ENCODE measurements at regions not wholly inside any gene's neighbourhood (a gene's known extent, or its start where the extent isn't known, plus 50 kb on each side); places are given as distances from the start of the nearest gene placed in this dataset.

DNA sequence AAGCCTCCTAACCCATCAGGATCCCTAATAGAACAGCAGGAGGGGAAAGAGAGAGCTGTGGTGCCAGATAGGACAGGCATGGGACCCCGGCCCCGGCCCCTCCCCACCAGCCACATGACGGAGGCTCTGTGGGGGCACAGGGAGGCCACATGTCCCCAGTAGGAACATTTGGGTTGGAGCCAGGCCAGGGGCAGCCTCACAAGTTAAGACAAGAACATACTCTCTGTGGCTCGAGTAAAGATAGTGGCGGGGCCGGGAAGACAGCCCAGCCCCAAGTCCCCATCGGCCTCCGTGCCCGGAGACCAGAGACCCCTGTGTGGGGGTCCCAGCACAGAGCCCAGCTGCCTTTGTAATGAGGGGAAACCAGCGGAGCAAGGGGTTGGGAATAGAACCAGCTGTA lies 78.6 kb upstream of the GALNT9 start:
- Histone ChIP-seq H3K9me3 (ENCODE audit: control insufficient read depth in 5 of 5, low read length in 5 of 5) (no peaks in the 10 kb centered on the region), H3K4me1 (ENCODE audit: control insufficient read depth in 5 of 5, insufficient read depth in 5 of 5, low read length in 5 of 5) (peaks cover 0 to 5% (median 0%) of the 10 kb centered on the region in 5 donors), H3K27me3 (ENCODE audit: control insufficient read depth in 5 of 5, insufficient read depth in 4 of 5, low read length in 5 of 5) (peaks cover 16 to 47% (median 45%) of the 10 kb centered on the region in 5 donors), H3K36me3 (ENCODE audit: control insufficient read depth in 5 of 5, insufficient read depth in 5 of 5, low read length in 5 of 5) (no peaks in the 10 kb centered on the region), H3K27ac (ENCODE audit: low read depth, low read length) (no peak overlapping the region), H3K9ac (ENCODE audit: low read length in 5 of 5) (no peak overlapping the region), H3K4me3 (ENCODE audit: low read depth in 1 of 5, low read length in 5 of 5) (no peak overlapping the region)

DNA sequence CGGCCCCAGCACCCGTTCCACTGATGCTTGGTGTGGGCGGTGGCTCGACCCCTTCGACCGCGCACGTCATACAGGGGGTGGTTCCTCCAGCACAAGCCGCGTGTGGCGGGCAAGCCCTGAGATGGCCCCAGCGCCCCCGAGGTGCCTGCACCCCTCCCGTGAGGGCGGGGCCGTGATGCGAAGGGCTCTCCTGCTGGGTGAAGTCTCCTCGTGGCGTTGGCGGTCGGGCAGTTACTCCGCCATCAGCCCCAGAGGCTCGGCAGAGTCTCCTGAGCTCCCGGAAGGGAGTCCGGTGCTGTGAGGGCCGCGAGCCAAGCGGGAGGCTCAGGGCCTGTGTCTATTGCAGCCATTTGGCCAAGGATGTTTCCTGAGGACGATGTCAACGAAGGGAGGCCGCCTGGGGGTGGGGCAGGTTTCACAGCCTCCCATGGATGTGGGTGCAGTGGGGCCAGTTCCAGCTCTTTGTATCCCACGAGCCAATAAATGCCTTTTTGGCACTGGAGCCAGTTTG lies 78.1 kb upstream of the GALNT9 start:
- Histone ChIP-seq H3K9ac (ENCODE audit: low read length in 5 of 5) (no peak overlapping the region), H3K27ac (ENCODE audit: low read depth, low read length) (no peak overlapping the region), H3K9me3 (ENCODE audit: control insufficient read depth in 5 of 5, low read length in 5 of 5) (no peaks in the 10 kb centered on the region), H3K4me1 (ENCODE audit: control insufficient read depth in 5 of 5, insufficient read depth in 5 of 5, low read length in 5 of 5) (peaks cover 0 to 5% (median 0%) of the 10 kb centered on the region in 5 donors), H3K36me3 (ENCODE audit: control insufficient read depth in 5 of 5, insufficient read depth in 5 of 5, low read length in 5 of 5) (no peaks in the 10 kb centered on the region), H3K27me3 (ENCODE audit: control insufficient read depth in 5 of 5, insufficient read depth in 4 of 5, low read length in 5 of 5) (peaks cover 21 to 51% (median 47%) of the 10 kb centered on the region in 5 donors), H3K4me3 (ENCODE audit: low read depth in 1 of 5, low read length in 5 of 5) (no peak overlapping the region)

DNA sequence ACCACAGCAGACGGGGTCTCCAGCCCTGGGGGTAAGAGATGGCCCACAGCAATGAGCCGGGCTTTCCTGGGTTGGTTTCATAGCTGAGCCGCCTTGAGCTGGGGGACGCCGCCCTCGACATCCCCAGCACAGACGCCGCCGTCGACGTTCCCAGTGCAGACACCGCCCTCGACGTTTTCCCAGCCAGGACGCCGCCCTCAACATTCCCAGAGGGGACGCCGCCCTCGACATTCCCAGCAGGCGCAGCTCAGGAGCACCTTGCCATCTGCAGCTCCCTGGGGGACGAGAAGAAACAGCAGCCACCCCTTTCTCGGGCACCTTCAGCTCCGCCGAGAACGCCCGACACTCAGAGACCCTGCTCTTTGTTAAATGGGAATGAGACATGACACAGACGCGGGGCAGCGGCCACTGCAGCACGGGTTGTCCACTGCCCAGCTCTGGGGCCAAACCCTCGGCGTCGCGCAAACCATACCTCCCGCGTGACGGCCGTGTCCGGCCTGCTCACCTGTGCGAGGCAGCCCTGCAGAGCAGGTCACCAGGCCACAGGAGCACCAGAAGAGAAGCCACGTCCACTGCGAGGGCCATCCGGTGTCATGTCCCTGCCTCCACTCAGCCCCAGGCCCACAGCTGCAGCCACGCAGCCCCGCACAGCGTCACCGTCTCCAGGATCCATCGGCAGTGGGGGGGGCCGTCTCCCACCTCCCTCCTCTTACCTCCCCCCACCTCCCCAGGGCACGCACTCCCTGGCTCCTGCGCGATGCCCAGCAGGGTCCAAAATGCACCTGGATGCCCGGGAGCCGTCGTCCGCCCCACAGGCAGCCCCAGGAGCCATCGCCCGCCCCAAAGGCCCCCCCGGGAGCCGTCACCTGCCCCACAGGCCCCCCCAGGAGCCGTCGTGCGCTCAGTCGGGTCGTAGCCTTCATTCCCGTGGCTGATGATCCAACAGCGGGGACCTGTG lies 77.4 kb upstream of the GALNT9 start:
- Histone ChIP-seq H3K27me3 (ENCODE audit: control insufficient read depth in 5 of 5, insufficient read depth in 4 of 5, low read length in 5 of 5) (peaks cover 23 to 53% (median 50%) of the 10 kb centered on the region in 5 donors), H3K4me3 (ENCODE audit: low read depth in 1 of 5, low read length in 5 of 5) (no peak overlapping the region), H3K9ac (ENCODE audit: low read length in 5 of 5) (no peak overlapping the region), H3K4me1 (ENCODE audit: control insufficient read depth in 5 of 5, insufficient read depth in 5 of 5, low read length in 5 of 5) (peaks cover 0 to 5% (median 0%) of the 10 kb centered on the region in 5 donors), H3K36me3 (ENCODE audit: control insufficient read depth in 5 of 5, insufficient read depth in 5 of 5, low read length in 5 of 5) (no peaks in the 10 kb centered on the region), H3K9me3 (ENCODE audit: control insufficient read depth in 5 of 5, low read length in 5 of 5) (no peaks in the 10 kb centered on the region), H3K27ac (ENCODE audit: low read depth, low read length) (no peak overlapping the region)

DNA sequence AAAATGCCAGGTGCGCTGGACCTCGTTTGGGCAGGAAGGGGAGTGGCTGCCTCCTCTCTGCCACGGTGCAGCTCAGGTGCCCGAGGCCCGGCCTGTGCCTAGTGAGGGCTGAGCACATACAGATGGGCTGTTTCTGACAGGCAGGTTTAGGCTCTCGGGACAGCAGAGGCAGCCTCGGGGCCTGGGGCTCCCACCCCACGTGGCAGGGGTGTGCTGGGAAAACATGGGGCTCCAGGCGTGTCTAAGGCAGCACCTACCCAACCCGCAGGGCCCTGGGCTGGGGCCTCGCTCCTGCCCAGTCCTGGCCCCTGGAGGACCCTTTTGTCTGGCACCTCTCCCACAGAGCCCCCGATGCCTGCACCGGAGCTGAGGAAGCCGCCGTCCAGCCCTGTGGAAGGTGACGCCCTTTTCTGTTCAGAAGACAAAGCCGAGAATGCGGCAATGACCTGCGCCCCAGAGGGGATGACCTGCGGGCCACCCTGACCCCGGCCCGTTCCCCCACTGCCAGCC lies 76.4 kb upstream of the GALNT9 start:
- H3K27me3 ChIP-seq (ENCODE audit: control insufficient read depth in 5 of 5, insufficient read depth in 4 of 5, low read length in 5 of 5): peaks cover 23 to 56% (median 52%) of the 10 kb centered on the region in 5 donors
- no peaks in the 10 kb centered on the region for H3K36me3 ChIP-seq (ENCODE audit: control insufficient read depth in 5 of 5, insufficient read depth in 5 of 5, low read length in 5 of 5)
- no peak overlapping the region for H3K27ac ChIP-seq (ENCODE audit: low read depth, low read length)
- no peak overlapping the region for H3K4me3 ChIP-seq (ENCODE audit: low read depth in 1 of 5, low read length in 5 of 5)
- H3K9me3 ChIP-seq (ENCODE audit: control insufficient read depth in 5 of 5, low read length in 5 of 5): no peaks in the 10 kb centered on the region
- no peak overlapping the region for H3K9ac ChIP-seq (ENCODE audit: low read length in 5 of 5)
- peaks cover 0 to 5% (median 0%) of the 10 kb centered on the region in 5 donors for H3K4me1 ChIP-seq (ENCODE audit: control insufficient read depth in 5 of 5, insufficient read depth in 5 of 5, low read length in 5 of 5)

DNA sequence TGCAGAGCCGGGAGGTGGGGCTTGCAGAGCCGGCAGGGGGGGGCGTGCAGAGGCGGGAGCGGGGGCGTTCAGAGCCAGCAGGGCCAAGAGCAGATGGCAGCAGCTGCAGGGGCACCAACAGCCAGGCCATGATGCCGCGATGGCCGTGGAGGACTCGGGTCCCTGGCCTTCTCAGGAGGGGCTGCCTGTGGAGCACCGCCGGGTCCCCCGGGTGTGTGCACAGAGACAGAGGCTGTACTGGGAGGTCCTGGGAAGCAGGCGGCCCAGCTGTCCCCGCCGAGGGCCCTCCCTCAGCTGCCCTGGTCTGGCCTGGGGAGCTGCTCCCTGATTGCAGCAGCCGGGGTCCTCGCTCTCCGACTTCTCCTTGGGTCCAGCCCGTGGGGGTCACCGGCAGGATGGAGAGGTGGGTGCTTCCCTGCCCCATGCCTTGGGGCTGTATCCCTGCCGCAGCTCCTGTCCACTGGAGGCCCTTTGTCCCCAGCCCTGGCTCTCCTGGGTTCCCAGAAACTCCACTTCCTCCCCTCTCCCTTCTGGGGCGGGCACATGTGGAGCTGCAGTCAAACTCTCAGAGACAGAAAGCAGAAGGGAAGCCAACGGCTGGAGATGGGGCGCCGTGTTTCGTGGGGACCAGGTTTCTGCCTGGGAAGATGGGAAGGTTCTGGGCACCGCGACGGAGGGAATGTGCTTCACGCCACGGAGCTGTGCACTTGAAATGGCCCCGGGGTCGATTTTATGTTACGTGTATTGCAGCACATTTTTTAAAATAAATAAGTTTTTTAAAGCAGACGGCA lies 75.8 kb upstream of the GALNT9 start:
- peaks cover 26 to 59% (median 54%) of the 10 kb centered on the region in 5 donors for H3K27me3 ChIP-seq (ENCODE audit: control insufficient read depth in 5 of 5, insufficient read depth in 4 of 5, low read length in 5 of 5)
- H3K9me3 ChIP-seq (ENCODE audit: control insufficient read depth in 5 of 5, low read length in 5 of 5): no peaks in the 10 kb centered on the region

DNA sequence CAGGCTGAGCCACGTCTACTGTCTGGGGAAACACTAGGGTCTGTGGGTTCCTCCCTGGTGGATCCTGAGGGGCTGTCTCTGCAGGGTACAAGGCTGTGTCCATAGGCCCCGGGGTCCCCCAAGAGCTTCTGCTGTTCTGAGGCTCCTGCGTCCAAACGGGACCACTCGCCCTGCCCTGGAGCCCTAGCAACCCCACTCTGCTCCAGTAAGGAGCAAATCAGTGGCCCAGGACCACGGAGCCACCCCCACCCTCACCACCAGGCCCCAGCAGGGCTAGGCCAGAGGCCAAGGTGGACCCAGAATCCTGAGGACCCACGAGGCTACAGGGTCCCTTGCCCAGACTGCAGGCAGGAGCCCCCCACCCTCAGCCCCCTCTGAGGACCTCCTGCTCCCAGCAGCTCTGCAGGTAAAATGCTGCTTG lies 75.1 kb upstream of the GALNT9 start:
- peaks cover 0 to 5% (median 0%) of the 10 kb centered on the region in 5 donors for H3K4me1 ChIP-seq (ENCODE audit: control insufficient read depth in 5 of 5, insufficient read depth in 5 of 5, low read length in 5 of 5)
- no peaks in the 10 kb centered on the region for H3K9me3 ChIP-seq (ENCODE audit: control insufficient read depth in 5 of 5, low read length in 5 of 5)
- H3K4me3 ChIP-seq (ENCODE audit: low read depth in 1 of 5, low read length in 5 of 5): no peak overlapping the region
- H3K9ac ChIP-seq (ENCODE audit: low read length in 5 of 5): no peak overlapping the region
- H3K27ac ChIP-seq (ENCODE audit: low read depth, low read length): no peak overlapping the region
- H3K36me3 ChIP-seq (ENCODE audit: control insufficient read depth in 5 of 5, insufficient read depth in 5 of 5, low read length in 5 of 5): no peaks in the 10 kb centered on the region
- H3K27me3 ChIP-seq (ENCODE audit: control insufficient read depth in 5 of 5, insufficient read depth in 4 of 5, low read length in 5 of 5): peaks cover 28 to 66% (median 58%) of the 10 kb centered on the region in 5 donors

More for the DNA sequence above, 75.8 kb upstream of the GALNT9 start:
- H3K4me1 ChIP-seq (ENCODE audit: control insufficient read depth in 5 of 5, insufficient read depth in 5 of 5, low read length in 5 of 5): peaks cover 0 to 5% (median 0%) of the 10 kb centered on the region in 5 donors
- no peak overlapping the region for H3K9ac ChIP-seq (ENCODE audit: low read length in 5 of 5)
- no peak overlapping the region for H3K27ac ChIP-seq (ENCODE audit: low read depth, low read length)
- no peak overlapping the region for H3K4me3 ChIP-seq (ENCODE audit: low read depth in 1 of 5, low read length in 5 of 5)
- H3K36me3 ChIP-seq (ENCODE audit: control insufficient read depth in 5 of 5, insufficient read depth in 5 of 5, low read length in 5 of 5): no peaks in the 10 kb centered on the region

DNA sequence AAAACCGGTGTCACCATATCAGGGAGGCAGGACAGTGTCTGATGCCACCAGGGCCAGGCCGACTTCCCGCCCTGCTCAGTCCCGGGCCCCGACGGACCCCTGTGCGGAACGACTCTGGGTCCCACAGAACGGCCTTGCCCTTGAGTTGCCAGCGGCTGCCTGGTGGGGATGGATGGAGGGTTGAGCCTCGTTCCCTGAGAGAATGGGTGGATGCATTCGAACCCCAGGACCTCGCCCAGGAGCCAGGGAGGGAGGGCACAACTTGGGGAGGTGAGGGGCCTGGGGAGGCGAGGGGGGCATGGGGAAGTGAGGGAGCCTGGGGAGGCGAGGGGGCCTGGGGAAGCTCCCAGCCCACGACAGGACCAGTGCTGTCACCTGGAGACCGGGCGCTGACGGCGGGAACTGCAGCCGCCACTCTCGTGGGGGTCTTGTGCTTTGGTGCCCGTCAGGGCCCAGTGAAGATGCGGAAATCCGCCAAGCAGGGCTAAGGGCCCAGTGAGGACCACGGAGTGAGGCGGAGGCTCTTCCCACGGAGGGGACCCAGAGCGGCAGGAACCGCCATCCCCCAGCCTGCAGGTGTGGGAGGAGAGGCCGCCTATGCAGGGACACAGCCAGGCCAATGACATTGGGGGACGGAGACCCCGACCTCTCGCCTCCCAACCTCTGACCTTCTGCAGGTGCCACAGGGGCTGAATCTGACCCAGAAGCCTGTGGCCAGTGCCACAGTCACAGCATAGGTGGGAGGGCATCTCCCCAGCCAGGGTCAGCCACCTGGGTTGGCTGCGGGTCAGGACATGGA lies 74.4 kb upstream of the GALNT9 start:
- H3K36me3 ChIP-seq (ENCODE audit: control insufficient read depth in 5 of 5, insufficient read depth in 5 of 5, low read length in 5 of 5): no peaks in the 10 kb centered on the region
- H3K9me3 ChIP-seq (ENCODE audit: control insufficient read depth in 5 of 5, low read length in 5 of 5): no peaks in the 10 kb centered on the region
- peaks cover 35 to 72% (median 58%) of the 10 kb centered on the region in 5 donors for H3K27me3 ChIP-seq (ENCODE audit: control insufficient read depth in 5 of 5, insufficient read depth in 4 of 5, low read length in 5 of 5)
- peaks cover 0 to 5% (median 0%) of the 10 kb centered on the region in 5 donors for H3K4me1 ChIP-seq (ENCODE audit: control insufficient read depth in 5 of 5, insufficient read depth in 5 of 5, low read length in 5 of 5)
- no peak overlapping the region for H3K27ac ChIP-seq (ENCODE audit: low read depth, low read length)
- H3K9ac ChIP-seq (ENCODE audit: low read length in 5 of 5): no peak overlapping the region
- no peak overlapping the region for H3K4me3 ChIP-seq (ENCODE audit: low read depth in 1 of 5, low read length in 5 of 5)

DNA sequence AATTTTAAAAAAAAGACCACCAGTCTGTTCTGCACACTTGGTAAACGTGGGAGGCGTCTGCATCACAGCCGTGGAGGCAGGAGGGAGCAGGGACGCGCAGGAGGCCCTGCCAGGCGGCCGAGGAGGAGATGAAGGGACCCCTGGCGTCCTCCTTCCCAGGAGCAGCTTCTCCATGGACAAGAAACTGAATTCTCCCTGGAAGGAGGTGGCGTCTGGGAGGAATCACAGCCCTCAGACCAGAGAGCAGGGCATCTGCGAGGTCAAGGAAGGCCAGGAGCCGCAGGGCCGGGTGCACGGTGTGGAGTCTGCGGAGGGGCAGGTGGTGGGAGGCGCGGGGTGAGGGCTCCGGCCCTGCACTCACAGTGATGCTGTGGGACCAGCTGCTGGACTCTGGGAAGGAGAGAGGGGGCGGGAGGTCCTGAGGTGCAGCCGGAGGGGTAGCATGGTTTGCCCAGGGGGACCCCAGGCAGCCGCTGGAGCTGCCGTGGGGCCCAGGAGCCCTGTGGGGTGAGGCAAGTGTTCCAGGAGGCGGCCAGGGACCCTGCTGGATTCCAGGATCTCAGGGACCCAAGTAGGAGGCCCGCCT lies 73.5 kb upstream of the GALNT9 start:
- H3K36me3 ChIP-seq (ENCODE audit: control insufficient read depth in 5 of 5, insufficient read depth in 5 of 5, low read length in 5 of 5): no peaks in the 10 kb centered on the region
- peaks cover 0 to 5% (median 0%) of the 10 kb centered on the region in 5 donors for H3K4me1 ChIP-seq (ENCODE audit: control insufficient read depth in 5 of 5, insufficient read depth in 5 of 5, low read length in 5 of 5)
- H3K27me3 ChIP-seq (ENCODE audit: control insufficient read depth in 5 of 5, insufficient read depth in 4 of 5, low read length in 5 of 5): peaks cover 38 to 76% (median 61%) of the 10 kb centered on the region in 5 donors
- H3K9ac ChIP-seq (ENCODE audit: low read length in 5 of 5): no peak overlapping the region
- H3K9me3 ChIP-seq (ENCODE audit: control insufficient read depth in 5 of 5, low read length in 5 of 5): no peaks in the 10 kb centered on the region
- no peak overlapping the region for H3K4me3 ChIP-seq (ENCODE audit: low read depth in 1 of 5, low read length in 5 of 5)
- no peak overlapping the region for H3K27ac ChIP-seq (ENCODE audit: low read depth, low read length)

DNA sequence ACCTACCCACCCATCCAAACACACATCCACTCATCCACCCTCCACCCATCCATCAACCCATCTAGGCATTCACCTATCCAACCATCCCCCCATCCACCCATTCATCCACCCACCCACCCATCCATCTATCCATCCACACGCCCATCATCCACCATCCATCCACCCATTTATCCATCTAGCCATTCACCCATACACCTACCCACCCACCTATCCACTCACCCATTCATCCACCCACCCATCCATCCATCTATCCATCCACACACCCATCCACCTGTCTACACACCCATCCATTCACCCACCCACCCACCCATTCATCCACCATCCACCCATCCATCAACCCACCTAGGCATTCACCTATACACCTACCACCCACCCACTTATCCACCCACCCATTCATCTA lies 72.6 kb upstream of the GALNT9 start:
- Histone ChIP-seq H3K27me3 (ENCODE audit: control insufficient read depth in 5 of 5, insufficient read depth in 4 of 5, low read length in 5 of 5) (peaks cover 40 to 77% (median 62%) of the 10 kb centered on the region in 5 donors), H3K36me3 (ENCODE audit: control insufficient read depth in 5 of 5, insufficient read depth in 5 of 5, low read length in 5 of 5) (no peaks in the 10 kb centered on the region), H3K27ac (ENCODE audit: low read depth, low read length) (no peak overlapping the region), H3K4me3 (ENCODE audit: low read depth in 1 of 5, low read length in 5 of 5) (no peak overlapping the region), H3K9ac (ENCODE audit: low read length in 5 of 5) (no peak overlapping the region), H3K9me3 (ENCODE audit: control insufficient read depth in 5 of 5, low read length in 5 of 5) (no peaks in the 10 kb centered on the region), H3K4me1 (ENCODE audit: control insufficient read depth in 5 of 5, insufficient read depth in 5 of 5, low read length in 5 of 5) (no peaks in the 10 kb centered on the region)

Data from subcutaneous abdominal adipose tissue (tissue), 5 donors.